Keratinocyte (primary cell): ENCODE measurements at regions not wholly inside any gene's neighbourhood (a gene's known extent, or its start where the extent isn't known, plus 50 kb on each side); places are given as distances from the start of the nearest gene placed in this dataset.

ENCODE experiments used
- DNase-seq: peaks from one replicate; pipeline ENCODE4 v3.0.0-alpha.2; 2011; ENCODE audit warnings: low read depth, missing footprints, low spot score
- FAIRE-seq: peaks from 2 replicates; lab custom pipeline; 2011; peaks lifted over from hg19 to GRCh38; lab: Jason Lieb, UNC
- H2AFZ ChIP-seq: 2 replicates; pipeline ENCODE4 v1.6.0; 2012; ENCODE audit warnings: low read length, control low read depth, inconsistent platforms; ENCODE audit not compliant: control insufficient read depth
- H3K27ac ChIP-seq: 2 replicates; pipeline ENCODE4 v1.5.1; 2011; ENCODE audit warnings: low read length; ENCODE audit not compliant: control insufficient read depth, insufficient read depth
- H3K27me3 ChIP-seq: 3 replicates; pipeline ENCODE4 v1.6.0; 2011; ENCODE audit warnings: low read length; ENCODE audit not compliant: control insufficient read depth, insufficient read depth; ENCODE audit errors: extremely low read depth
- H3K36me3 ChIP-seq, 2 experiments: 2 replicates in 1 of 2; 3 replicates in 1 of 2; pipeline ENCODE4 v1.5.1; 2011; ENCODE audit warnings: low read length in 2 of 2, mild to moderate bottlenecking in 1 of 2; ENCODE audit not compliant: control insufficient read depth in 2 of 2, insufficient read depth in 2 of 2; ENCODE audit errors: extremely low read depth in 1 of 2
- H3K4me1 ChIP-seq: 3 replicates; pipeline ENCODE4 v1.5.1; 2011; ENCODE audit warnings: low read length; ENCODE audit not compliant: control insufficient read depth, insufficient read depth; ENCODE audit errors: extremely low read depth
- H3K4me2 ChIP-seq: 3 replicates; pipeline ENCODE4 v1.6.0; 2011; ENCODE audit warnings: low read depth, low read length; ENCODE audit not compliant: control insufficient read depth, insufficient read depth; ENCODE audit errors: extremely low read depth
- H3K4me3 ChIP-seq, 3 experiments: fragments of 200-600 bp in 1 of 3; sonication (generic) in 1 of 3; 2 replicates in 2 of 3; 3 replicates in 1 of 3; pipeline ENCODE4 v1.5.1; 2011 to 2016; ENCODE audit warnings: low read length in 3 of 3, mild to moderate bottlenecking in 3 of 3, control low read depth in 2 of 3, inconsistent platforms in 1 of 3, low read depth in 1 of 3, mixed read lengths in 1 of 3, mixed run types in 1 of 3, moderate library complexity in 1 of 3; ENCODE audit not compliant: control insufficient read depth in 2 of 3, insufficient read depth in 2 of 3; ENCODE audit errors: extremely low read depth in 1 of 3
- H3K79me2 ChIP-seq: 2 replicates; pipeline ENCODE4 v1.6.0; 2012; ENCODE audit warnings: low read length; ENCODE audit not compliant: control insufficient read depth, insufficient read depth
- H3K9ac ChIP-seq: 3 replicates; pipeline ENCODE4 v1.6.0; 2011; ENCODE audit warnings: low read length; ENCODE audit not compliant: control insufficient read depth, insufficient read depth; ENCODE audit errors: extremely low read depth
- H3K9me1 ChIP-seq: 3 replicates; pipeline ENCODE4 v1.6.0; 2011; ENCODE audit warnings: low read length; ENCODE audit not compliant: control insufficient read depth, insufficient read depth; ENCODE audit errors: extremely low read depth
- H3K9me3 ChIP-seq: 2 replicates; pipeline ENCODE4 v1.5.1; 2012; ENCODE audit warnings: low read depth, low read length; ENCODE audit not compliant: control insufficient read depth
- H4K20me1 ChIP-seq: 3 replicates; pipeline ENCODE4 v1.6.0; 2011; ENCODE audit warnings: low read length; ENCODE audit not compliant: control insufficient read depth, insufficient read depth; ENCODE audit errors: extremely low read depth
- EZH2 ChIP-seq: IDR thresholded peaks from one replicate; pipeline ENCODE4 v1.6.1; 2012; ENCODE audit warnings: inconsistent platforms, mild to moderate bottlenecking, low read length, moderate library complexity
- dilution Hi-C: fragments of 300-500 bp; cut with MboI; formaldehyde crosslinking; loops from one replicate; pipeline ENCODE4 v1.7.0; 2020; ENCODE audit warnings: low sequenced_read_pairs; ENCODE audit not compliant: extremely low pct_ligation_motif_present
- TF ChIP-seq, protein P1 (sequence below), 3 experiments: IDR thresholded peaks in 1 of 3; conservative IDR thresholded peaks in 1 of 3; optimal IDR thresholded peaks in 1 of 3; 2 replicates in 2 of 3; 3 replicates in 1 of 3; pipeline versions ENCODE3 to v1.5.1; 2011; ENCODE audit warnings: low read length in 3 of 3, mild to moderate bottlenecking in 3 of 3, moderate library complexity in 2 of 3, control low read depth in 1 of 3, inconsistent platforms in 1 of 3; ENCODE audit not compliant: insufficient read depth in 2 of 3; ENCODE audit errors: extremely low read depth in 1 of 3

DNA sequence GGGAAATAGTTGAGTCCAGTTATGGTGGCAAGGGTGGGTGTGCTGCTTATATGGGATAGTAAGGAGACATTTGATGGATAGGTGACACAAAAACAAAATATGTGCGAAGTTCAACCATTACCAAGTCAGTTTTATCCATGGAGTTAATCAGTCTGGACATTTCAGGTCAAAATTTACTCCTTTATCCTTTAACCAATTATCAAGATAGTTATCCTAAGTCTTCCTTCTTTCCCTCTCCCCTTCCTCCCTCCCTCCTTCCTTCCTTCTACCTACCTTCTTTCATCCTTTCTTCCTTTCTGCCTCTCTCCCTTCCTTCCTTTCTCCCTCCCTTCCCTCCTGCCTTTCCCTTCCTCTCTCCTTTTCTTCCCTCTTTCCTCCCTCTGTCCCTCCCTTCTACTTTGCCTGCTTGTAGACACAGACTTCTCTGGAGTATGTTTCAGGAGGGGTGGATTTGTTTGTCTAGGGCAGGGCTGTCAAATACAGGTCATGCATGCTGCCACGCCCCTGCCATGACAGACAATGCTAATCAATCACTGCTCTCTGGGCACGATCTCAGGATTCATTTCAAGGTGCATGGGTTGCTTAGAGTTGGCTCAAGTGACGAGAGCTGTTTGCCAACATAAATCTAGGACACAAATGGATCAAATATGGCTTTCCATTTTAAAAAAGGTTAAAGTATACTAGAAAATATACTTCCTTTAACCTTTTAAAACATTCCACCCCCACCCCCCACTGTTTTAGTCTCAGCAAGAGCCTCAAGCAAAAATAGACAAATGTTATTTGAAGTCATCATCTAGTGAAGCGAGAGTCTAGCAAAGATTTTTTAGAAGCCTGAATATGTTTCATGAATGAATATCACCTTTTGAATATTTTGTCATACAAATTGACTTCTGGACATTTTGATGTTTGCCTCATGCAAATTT lies 281.6 kb upstream of the CITED2 start:
- Histone ChIP-seq H3K4me2 (no peak overlapping the region), H3K79me2 (no peaks in the 10 kb centered on the region), H3K27ac (no peak overlapping the region), H3K9me3 (no peaks in the 10 kb centered on the region), H3K36me3 (no peaks in the 10 kb centered on the region), H4K20me1 (no peaks in the 10 kb centered on the region), H3K9me1 (no peaks in the 10 kb centered on the region), H3K27me3 (no peaks in the 10 kb centered on the region), H3K4me1 (no peaks in the 10 kb centered on the region), H2AFZ (peak overlapping the region; percentile 43), H3K9ac (no peak overlapping the region), H3K4me3 (no peak overlapping the region)
- TF ChIP-seq EZH2, result no peak
- TF ChIP-seq, protein P1, sequence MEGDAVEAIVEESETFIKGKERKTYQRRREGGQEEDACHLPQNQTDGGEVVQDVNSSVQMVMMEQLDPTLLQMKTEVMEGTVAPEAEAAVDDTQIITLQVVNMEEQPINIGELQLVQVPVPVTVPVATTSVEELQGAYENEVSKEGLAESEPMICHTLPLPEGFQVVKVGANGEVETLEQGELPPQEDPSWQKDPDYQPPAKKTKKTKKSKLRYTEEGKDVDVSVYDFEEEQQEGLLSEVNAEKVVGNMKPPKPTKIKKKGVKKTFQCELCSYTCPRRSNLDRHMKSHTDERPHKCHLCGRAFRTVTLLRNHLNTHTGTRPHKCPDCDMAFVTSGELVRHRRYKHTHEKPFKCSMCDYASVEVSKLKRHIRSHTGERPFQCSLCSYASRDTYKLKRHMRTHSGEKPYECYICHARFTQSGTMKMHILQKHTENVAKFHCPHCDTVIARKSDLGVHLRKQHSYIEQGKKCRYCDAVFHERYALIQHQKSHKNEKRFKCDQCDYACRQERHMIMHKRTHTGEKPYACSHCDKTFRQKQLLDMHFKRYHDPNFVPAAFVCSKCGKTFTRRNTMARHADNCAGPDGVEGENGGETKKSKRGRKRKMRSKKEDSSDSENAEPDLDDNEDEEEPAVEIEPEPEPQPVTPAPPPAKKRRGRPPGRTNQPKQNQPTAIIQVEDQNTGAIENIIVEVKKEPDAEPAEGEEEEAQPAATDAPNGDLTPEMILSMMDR (optimal IDR thresholded peaks at IDR 0.05 in 1 of 3, IDR thresholded peaks at IDR 0.05 in 1 of 3, conservative IDR thresholded peaks at IDR 0.05 in 1 of 3; ENCODE audit: extremely low read depth in 1 of 3, insufficient read depth in 2 of 3, low read length in 3 of 3), result no peak
- FAIRE-seq (no peak), DNase-seq (no peak)
- dilution Hi-C loops, result no loop called here

DNA sequence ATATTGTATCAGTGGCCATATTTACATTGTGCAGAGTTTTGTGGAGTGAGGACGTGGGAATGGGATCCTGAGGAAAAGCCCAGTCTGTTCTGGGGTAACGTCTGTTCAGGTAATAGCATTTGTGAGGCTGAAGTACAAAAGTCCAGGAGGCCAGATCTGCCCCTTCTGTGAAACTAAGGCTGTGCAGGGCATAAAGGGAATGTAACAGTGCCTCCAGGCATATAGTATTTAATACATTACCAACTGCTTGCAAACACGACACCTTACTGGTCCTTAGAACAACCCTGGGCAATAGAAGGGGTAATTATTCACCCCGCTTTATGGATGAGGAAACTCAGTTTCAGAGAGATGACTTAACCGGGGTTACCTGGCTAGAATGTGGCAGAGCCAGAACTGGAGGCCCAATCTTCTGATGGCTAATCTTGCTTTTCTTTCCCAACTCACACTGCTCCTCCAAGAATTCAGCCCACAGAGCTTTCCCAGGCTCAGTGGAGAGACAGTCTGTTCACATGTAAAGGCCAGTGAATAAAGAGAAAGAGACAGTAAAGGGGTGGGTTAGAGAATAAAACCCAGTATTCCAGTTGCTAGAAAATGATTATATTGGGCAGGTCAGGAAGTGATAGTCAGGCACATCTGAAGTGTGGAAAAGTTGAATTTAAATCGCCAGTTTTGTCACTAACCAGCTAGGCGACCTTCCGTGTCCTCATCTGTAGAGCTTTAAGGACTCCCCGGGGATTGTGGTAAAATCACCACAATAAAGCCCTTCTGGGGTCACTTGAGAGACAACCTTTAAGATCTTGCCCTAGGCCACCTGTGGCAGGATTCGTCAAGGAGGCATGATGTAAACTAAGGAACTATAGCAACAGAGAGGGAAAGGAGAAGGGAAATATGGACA lies 280.7 kb upstream of the CITED2 start:
- H3K9ac ChIP-seq, result no peak overlapping the region
- no peak overlapping the region for H3K27ac ChIP-seq

More for the DNA sequence above, 280.7 kb upstream of the CITED2 start:
- TF ChIP-seq EZH2, result no peak
- TF ChIP-seq, protein P1 (optimal IDR thresholded peaks at IDR 0.05 in 1 of 3, IDR thresholded peaks at IDR 0.05 in 1 of 3, conservative IDR thresholded peaks at IDR 0.05 in 1 of 3; ENCODE audit: extremely low read depth in 1 of 3, insufficient read depth in 2 of 3, low read length in 3 of 3), result no peak
- H3K27me3 ChIP-seq, result no peaks in the 10 kb centered on the region
- no peaks in the 10 kb centered on the region for H3K79me2 ChIP-seq
- no peak overlapping the region for H2AFZ ChIP-seq
- no peak for DNase-seq
- H3K4me2 ChIP-seq, result no peak overlapping the region
- no peaks in the 10 kb centered on the region for H3K4me1 ChIP-seq
- H3K4me3 ChIP-seq, result no peak overlapping the region
- dilution Hi-C loops, result no loop called here
- no peaks in the 10 kb centered on the region for H3K9me1 ChIP-seq
- no peaks in the 10 kb centered on the region for H3K9me3 ChIP-seq
- no peak for FAIRE-seq
- H4K20me1 ChIP-seq, result no peaks in the 10 kb centered on the region
- H3K36me3 ChIP-seq, result no peaks in the 10 kb centered on the region
